ENCODE measurements at regions not wholly inside any gene's neighbourhood (a gene's known extent, or its start where the extent isn't known, plus 50 kb on each side); places are given as distances from the start of the nearest gene placed in this dataset.

DNA sequence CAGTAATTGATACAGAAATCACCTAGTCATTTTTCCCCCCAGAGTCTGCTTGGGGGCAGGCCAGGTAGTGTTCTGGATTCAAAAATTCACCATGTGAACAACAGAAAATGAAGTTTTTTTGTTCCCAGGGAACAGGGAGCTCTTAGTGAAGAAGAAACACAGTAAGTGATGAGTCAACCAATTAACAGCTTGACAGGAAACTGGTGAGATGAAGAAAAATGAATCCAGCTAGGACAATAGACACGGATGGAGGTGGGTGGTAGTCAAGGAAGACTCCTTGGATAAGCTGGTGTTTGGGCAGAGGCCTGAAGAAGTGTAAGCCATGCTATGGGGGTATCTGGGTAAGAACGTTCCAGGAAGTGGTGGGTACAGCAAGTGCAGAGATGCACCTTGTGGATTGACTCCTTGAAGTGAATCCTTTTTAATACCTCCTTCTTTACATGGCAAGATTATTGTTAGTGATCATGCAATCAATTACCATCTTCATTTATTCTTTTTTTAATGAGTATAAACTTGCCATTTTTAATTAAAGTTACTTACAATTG, 339.9 kb upstream of the RGMA start:
- DNase-seq (ENCODE audit: low read depth), result no peak

DNA sequence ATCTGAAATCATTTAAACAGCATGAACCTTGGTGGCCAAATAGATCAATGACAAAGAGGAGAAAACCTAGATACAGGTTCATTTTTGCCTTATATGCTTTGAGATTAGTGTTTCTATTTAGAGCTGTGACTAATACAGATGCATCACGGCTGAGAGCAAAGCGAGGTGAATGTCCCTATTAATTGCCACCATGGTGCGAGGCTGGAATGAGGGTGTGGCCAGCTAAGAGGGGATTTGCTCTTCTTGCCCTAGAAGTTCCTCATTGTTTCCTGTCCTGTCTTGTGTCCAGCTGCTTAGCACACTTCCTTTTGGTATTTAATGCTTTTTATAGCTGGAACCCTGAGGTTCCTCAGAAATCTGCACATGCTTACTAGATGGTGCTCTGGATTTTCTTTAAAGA, 339.1 kb upstream of the RGMA start:
- DNase-seq (ENCODE audit: low read depth), result no peak

- no peak for DNase-seq (ENCODE audit: low read depth)
Observed at GRCh38 chr15:93424131-93424530, 335.1 kb upstream of the RGMA start.

DNA sequence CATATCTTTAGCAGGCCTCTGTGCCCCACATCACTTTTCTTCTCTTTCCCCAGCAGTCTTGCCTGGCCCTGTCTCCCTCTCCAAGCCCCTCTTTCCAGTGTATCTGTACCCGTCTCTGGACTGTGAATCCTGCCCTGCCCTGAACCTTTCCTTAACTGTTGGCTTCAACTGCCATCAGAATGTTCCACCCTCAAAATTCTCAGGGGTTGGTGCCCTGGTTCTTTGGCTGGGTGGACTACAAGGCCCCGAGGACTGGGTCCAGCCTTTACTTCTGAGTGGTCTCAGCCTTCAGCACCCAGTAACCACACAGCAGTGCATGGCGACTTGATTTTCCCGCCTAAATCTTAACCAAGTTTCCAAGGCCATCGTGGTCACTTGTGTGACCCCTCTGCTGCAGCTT, 333.5 kb upstream of the RGMA start:
- no peak for DNase-seq (ENCODE audit: low read depth)

GRCh38 chr15:93420477-93420876, 331.5 kb upstream of the RGMA start:
- no peak for DNase-seq (ENCODE audit: low read depth)

DNA sequence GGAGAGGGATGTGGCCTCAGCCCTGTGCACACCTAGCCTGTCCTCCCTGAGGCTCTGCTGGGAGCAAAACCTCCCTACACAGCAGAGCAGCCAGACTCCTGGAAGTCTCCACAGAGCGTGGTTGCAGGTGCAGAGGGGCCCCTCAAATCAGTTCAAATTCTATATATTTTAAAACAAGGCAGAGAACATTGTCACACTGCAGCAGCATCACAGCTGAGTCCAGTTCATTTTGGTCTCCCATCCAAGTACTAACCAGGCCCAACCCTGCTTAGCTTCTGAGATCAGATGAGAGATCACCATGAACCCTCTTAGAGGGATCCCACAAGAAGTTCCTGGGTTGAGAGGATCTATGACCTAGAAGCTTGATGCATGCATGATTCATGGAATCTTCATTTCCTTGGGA, 331.0 kb upstream of the RGMA start:
- DNase-seq (ENCODE audit: low read depth), result no peak

- no peak for DNase-seq (ENCODE audit: low read depth)
Observed at GRCh38 chr15:93418566-93418965, 329.6 kb upstream of the RGMA start.

DNA sequence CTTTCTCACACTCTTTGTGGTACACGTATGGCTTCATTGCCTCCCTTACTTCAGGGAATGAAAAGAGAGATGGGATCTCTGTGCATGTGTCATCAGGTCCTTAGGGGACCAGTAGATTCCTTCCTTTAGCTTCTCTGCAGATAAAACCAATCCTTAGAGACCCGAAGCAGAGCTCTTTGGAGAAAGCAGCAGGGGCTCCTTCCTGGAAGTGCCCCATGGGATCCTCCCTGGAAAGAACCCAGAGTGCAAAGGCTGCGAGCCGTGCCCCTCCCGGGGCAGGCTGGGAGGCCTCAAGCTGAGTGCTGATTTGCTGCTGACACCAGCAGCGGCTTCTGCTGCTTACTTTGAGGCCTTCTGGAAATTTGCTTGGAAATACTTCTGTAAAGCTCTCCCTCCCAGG, 328.6 kb upstream of the RGMA start:
- DNase-seq (ENCODE audit: low read depth), result no peak

DNA sequence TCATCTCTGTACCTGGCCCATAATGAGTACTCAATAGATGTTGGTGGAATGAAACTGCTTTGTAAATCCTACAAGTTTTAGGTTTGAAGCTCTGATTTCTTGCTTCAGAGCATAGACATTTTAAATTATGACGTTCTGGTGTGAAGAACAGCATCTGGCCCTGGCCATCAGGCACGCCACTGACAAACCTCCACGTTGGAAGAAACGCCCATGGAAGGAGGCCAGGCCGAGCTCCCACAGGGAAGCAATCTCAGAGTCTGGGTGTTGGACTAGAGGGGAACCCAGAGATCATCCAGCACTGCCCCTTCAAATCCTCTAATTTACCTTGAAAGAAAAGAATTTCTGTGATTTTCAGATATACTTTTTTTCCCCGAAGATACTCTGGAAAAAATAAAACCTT, 328.1 kb upstream of the RGMA start:
- DNase-seq (ENCODE audit: low read depth), result no peak

- DNase-seq (ENCODE audit: low read depth), result no peak
Observed at GRCh38 chr15:93415576-93415975, 326.6 kb upstream of the RGMA start.

DNA sequence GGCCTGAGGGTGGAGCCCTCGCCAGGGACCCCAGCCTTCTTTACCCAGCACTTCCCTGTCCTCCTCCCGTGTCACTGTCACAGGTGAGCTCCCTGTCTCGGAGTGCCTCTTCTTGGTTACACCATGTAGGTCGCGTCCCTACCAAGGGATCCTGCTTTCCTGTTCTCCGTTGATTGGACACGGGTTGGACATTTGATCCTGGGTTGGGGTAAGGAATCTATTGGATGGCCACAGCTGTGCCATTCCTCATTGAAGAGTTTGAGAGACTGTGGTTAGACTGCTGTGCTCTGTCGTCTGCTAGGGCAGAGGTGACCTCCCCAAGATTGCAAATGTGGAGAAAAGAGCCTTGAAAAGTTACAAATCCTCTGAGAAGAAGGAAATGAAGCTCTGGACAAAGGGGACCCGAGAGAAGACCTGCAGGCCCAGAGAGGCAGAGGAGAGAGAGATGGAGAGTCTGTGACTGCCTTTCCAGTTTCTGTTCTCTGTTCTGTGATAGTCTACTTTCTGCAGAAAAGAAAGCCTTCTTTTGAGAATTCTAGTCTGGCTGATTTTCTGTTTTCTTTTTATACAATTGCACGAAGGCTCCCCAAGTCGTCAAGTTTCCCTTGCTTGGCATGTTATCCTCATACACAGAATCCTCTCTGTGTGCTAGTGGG, 325.7 kb upstream of the RGMA start:
- no peak for DNase-seq (ENCODE audit: low read depth)

GRCh38 chr15:93413745-93414144, 324.7 kb upstream of the RGMA start:
- no peak for DNase-seq (ENCODE audit: low read depth)

- no peak for DNase-seq (ENCODE audit: low read depth)
Observed at GRCh38 chr15:93399121-93399520, 310.1 kb upstream of the RGMA start.

GRCh38 chr15:93389211-93389610, 300.2 kb upstream of the RGMA start:
- DNase-seq (ENCODE audit: low read depth), result no peak

GRCh38 chr15:93384886-93385285, 295.9 kb upstream of the RGMA start:
- DNase-seq (ENCODE audit: low read depth), result no peak

GRCh38 chr15:93382200-93382820, 293.3 kb upstream of the RGMA start:
- no peak for DNase-seq (ENCODE audit: low read depth)

- DNase-seq (ENCODE audit: low read depth), result no peak
Observed at GRCh38 chr15:93378558-93378957, 289.5 kb upstream of the RGMA start.

GRCh38 chr15:93372865-93373223, 283.8 kb upstream of the RGMA start:
- no peak for DNase-seq (ENCODE audit: low read depth)

DNA sequence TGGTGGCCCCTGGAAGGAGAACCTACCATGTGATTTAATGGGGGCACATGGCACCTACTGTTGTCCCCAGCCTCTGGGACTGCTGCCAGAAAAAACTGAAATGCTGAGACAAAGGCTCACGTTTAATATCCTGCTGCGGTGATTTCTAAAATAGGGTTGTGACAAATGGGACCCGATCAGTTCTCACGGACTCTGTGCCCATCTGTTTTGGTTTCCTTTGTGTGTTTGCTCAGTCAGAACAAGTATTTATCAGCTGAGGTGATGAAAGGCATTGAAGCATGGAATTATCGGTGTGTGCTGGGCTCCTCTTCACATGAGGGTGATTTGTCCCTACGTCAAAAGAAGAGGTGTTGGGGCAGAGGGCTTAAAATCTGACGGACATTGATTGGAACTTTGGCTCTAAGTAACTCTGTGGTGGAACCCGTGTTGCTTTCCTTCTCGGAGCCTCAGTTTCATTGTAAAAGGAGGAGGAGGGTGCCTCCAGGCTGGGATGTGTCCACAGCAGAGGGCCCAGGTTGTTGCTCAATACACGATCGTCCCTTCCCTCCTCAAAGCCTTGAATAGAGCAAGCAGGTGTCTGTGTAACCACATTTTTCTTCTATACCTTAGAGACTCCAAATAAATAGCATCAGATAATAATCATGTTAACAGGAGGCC, 283.3 kb upstream of the RGMA start:
- DNase-seq (ENCODE audit: low read depth), result no peak

DNA sequence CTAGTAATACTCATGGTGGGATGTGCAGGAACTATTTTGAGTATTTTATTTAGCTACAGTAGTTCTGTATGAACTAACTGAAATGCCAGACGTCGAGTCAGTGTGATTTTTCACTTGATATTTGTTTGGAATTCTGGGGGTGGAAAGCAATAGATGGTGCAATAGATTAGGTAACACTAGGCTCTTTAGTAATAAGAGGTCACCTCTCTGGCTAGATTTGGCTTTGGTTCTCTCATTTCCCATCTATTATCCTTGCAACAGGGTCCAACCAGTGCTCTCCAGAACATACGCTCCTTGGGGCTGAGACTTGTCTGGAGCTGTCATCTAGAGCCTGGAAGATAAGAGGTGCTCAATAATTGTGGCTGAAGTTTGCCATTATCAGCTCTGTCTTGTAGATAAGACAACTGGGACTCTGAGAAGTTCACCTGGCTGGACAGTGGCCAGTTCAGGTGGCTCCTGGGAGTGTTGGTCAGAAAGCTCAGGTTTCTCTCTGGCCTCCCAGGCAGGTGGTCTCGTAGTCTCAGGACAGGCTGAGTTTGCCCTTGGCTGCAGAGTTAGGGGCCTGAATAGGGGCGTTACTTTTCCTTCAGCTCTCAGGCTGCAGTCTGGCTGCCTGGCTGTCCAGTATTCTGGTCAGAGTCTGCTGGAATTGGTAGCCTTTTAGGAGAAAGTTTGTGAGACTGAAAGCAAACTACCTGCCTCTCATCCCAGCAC, 277.5 kb upstream of the RGMA start:
- no peak for DNase-seq (ENCODE audit: low read depth)

- DNase-seq (ENCODE audit: low read depth), result no peak
Observed at GRCh38 chr15:93362821-93363220, 273.8 kb upstream of the RGMA start.

DNA sequence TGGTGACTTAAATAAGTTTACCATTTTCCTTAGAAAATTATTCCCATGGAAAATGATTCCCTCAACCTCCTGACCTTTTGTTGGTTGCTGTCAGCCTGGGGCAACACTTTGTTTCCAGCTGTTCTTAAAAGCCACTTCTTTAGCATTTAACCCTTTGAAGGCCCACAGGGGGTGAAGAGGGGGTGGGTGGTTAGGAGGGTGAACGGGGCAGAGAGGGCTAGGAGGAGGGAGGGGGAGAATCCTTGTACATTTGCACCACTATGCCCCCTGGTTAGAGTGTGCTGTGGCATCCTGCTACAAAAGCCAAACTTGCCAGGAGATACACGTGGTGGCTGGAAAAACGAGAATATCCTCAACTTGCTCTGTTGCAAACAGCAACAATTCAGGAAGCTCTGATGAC, 273.2 kb upstream of the RGMA start:
- no peak for DNase-seq (ENCODE audit: low read depth)

- DNase-seq (ENCODE audit: low read depth), result no peak
Observed at GRCh38 chr15:93361703-93362102, 272.7 kb upstream of the RGMA start.
